ENCODE measurements at regions not wholly inside any gene's neighbourhood (a gene's known extent, or its start where the extent isn't known, plus 50 kb on each side); places are given as distances from the start of the nearest gene placed in this dataset.
"Not testable (repeated sequence)": the region's sequence is repeated elsewhere in the genome, so short reads cannot be mapped to it uniquely, and the experiment has no call there.

DNA sequence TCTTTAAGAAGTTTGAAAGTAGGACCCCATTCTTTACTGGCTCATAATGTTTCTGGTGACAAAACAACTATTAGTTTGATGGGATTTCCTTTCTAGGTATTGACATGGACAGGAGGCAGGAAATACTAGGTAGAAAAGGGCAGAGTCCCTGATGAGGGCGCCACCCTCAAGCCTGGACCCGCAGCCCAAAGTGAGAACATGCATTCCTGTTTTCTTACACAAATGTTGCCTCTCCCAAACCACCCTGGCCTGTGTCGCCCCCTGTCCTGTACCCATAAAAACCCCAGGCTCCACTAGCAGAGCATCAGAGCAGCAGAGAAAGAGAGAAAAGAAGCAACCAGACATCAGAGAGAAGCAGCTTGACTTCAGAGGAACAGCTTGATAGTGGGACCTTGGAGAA, 1055.2 kb upstream of the POT1 start:
- no peak for DNase-seq (ENCODE audit: low spot score)

DNA sequence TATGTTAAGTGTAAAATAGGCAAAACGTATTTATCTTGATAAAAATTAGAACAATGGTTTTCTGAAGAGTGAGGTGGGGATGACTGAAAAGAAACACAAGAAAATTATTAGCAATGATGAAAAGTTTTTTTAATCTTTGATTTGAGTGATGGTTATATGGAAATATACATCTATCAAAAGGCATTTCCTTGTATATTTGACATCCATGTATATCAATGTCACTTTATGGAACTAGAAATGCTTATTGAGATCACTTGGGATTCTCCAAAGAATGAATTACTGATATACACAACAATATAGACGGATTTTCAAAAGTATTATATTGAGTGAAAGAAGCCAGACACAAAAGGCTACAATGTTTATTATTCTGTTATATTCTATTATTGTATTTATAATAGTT, 1042.0 kb upstream of the POT1 start:
- DNase-seq (ENCODE audit: low spot score) = no peak

DNA sequence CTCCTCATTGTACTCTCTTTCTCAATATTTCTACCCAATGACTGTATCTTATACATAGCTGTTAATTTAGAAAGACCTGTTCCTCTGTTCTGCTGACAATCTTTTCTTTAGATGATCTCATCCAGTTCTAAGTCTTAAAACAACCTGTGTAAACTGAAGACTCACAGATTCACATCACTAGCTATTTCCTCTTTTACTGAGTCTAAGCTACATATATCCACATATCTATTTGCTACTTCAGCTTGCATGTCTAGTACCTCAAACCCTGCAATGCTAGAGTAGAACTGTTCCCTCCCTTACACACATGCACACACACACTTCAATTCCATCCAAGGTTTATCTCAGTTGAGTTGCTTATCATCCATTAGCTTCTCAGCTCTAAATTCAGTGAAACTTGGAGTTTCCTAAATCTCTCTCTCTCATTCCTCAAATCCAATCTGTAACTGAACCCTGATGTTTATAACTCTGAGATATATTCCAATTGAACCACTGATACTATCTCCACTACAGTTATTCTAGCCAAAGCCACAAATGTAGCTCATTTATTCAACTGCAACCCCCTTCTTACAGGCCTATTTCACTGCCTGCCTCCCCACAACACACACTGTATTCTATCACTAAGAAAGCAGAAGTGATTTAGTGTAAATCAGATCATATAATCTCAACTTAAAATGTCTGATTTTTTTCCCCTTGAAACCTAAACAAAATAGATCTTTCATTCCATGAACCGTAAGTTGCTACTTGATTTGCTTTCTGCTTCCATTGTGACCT, 1036.8 kb upstream of the POT1 start:
- DNase-seq (ENCODE audit: low spot score) = no peak

DNA sequence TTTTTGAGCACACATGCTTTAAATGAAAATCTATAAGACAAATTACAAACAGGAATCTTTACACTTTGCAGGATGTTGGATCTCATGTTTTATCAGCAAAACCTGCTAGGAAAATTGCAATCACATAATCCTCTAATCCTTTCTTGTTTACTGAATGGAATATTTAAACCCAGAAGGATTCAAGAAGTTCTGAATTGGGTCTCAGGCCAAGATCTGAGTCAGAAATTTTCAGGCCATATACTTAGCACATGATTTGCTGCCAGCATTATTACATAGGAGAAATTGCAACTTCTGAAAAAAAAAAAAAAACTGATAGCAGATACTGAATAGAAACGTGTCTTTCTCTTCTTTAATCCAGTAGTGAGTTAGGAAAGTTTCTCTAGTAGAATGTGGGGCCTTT, 1005.3 kb upstream of the POT1 start:
- DNase-seq (ENCODE audit: low spot score) = no peak

DNA sequence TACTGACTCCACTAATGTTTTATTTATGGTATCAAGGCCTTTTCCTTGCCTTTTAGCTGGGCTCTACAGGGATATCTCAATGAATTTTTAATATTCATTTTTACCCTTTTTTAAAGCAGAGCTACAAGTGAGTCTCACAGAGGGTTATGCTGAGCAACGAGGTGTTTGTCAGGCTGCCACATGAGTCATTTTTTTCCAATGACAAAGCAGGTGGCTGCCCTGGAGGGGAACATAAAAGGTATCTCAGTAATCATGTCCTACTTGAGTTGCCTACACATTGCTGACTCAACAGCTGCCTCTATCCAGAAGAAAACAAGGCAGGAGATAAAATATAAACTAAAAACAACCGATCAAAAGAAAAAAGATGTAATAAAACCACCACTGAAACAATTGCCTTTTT, 1004.9 kb upstream of the POT1 start:
- no peak for DNase-seq (ENCODE audit: low spot score)

DNA sequence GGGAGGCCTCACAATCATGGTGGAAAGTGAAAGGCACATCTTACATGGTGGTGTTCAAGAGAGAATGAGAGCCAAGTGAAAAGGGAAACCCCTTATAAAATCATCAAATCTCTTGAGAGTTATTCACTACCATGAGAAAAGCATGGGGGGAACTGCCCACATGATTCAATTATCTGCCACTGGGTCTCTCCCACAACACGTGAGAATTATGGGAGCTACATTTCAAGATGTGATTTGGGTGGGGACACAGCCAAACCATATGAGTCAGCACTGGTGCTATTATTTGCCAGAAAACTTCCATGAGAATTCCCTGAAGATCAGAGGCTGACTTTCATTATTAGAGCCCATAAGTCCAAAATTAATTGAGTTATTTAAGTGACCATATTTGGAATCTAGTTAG, 1001.2 kb upstream of the POT1 start:
- no peak for DNase-seq (ENCODE audit: low spot score)

DNA sequence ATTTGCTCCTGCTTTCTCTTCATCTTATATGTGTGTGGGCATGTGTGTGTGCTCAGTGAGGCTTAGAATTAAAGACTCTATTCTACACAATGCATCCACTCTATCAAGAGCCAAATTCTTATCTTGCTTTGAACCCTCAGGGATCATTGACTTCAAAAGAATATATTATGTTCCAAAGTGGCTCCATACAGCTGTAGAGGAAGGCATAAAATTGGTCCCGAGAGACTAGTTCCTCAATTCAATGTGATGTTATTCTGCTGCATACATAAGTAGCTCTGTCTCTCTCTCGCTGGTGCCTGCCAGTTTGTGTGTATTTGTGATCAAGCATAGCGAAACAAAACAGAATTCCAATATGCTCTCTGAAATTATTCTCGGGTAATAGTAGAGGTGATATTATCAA, 997.9 kb upstream of the POT1 start:
- DNase-seq (ENCODE audit: low spot score) = no peak

DNA sequence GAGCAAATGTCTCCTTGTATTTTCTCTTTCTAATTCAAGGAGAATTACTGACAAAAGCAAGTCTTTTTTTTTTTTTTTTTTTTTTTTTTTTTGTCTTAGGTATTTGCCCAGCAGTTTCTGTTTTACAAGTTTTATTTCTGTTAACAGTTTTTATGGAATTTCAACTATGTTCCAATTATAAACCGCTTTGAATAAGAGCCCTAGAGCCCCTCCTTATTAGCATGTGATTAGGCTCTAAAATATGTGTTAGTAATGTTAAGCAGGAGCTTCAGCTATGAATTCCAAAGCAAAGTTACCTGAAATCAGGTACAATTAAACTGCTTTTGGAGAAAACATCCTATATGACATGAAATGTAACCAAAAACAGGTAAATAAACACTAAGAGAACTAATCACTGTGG, 997.0 kb upstream of the POT1 start:
- no peak for DNase-seq (ENCODE audit: low spot score)

DNA sequence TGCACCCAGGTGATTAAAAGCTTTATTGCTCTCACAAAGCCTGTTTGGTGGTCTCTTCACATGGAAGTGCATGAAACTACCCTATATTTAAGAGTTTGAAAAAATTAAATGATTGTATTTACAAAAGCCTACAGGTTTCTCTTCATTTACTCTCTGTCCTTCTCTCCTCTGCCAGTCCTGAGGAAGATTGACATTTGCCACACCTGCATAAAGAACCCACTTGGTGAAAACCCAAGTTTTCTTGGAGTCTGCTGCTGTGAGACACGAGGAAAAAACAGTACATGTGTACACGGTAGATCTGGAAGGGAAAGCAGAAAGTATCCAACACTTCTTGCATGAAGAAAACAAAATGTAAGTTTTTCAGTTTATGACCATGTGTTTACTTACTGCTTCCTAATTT, 994.4 kb upstream of the POT1 start:
- DNase-seq (ENCODE audit: low spot score) = no peak

DNA sequence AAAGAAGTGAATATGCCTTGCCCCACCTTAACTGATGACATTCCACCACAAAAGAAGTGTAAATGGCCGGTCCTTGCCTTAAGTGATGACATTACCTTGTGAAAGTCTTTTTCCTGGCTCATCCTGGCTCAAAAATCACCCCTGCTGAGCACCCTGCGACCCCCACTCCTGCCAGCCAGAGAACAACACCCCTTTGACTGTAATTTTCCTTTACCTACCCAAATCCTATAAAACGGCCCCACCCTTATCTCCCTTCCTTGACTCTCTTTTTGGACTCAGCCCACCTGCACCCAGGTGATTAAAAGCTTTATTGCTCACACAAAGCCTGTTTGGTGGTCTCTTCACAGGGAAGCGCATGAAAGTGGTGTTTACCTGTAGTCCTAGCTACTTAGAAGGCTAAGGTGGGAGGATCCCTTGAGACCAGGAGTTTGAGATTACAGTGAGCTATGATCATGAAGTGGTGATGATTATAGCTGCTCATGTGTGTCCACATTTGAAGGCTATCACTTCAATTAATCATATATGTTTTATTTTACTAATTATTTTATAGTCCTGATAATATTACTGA, 985.8 kb upstream of the POT1 start:
- DNase-seq (ENCODE audit: low spot score) = not testable (repeated sequence)

DNA sequence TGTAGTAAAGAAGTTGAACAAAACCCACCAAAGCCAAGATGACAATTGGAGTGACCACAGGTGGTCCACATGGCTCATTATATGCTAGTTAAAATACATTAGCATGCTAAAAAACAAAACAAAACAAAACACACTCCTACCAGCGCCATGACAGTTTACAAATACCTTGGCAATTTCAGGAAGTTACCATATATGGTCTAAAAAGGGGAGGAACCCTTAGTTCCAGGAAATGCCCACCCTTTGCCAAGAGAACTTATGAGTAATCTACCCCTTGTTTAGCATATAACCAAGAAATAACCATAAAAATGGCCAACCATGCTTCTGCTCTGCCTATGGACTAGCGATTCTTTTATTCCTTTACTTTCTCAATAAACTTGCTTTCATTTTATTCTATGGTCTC, 979.1 kb upstream of the POT1 start:
- no peak for DNase-seq (ENCODE audit: low spot score)

DNA sequence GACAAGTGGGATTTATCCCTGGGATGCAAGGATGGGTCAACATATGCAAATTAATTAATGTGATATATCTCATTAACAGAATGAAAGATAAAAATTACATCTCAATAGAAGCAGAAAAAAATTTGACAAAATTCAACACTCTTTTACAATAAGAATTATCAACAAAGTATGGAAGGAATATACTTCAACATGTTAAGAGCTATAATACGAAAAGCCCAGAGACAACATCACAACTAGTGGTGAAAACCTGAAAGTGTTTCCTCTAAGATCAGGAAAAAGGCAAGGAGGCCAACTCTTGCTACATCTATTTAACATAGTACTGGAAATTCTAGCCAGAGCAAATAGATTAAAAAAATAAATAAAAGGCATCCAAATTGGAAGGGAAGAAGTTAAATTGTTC, 970.0 kb upstream of the POT1 start:
- no peak for DNase-seq (ENCODE audit: low spot score)

DNA sequence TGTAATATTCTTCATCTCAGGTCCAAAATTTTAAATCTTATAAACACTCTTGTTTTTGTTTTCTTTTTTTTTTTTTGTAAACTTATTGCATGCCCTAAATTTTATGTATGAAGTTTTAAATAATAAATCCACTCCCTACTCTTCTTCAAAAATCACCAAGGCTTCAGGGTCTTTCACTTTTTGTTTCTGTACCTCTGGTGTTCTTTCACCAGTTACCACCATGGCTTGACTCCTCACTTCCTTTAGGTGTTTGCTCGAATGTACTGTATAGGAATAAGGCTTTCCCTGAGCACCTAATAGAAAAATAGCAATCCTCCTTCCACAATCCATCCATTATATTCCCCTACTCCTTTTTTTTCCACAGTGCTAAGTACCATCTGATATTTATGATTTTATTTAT, 962.8 kb upstream of the POT1 start:
- no peak for DNase-seq (ENCODE audit: low spot score)

DNA sequence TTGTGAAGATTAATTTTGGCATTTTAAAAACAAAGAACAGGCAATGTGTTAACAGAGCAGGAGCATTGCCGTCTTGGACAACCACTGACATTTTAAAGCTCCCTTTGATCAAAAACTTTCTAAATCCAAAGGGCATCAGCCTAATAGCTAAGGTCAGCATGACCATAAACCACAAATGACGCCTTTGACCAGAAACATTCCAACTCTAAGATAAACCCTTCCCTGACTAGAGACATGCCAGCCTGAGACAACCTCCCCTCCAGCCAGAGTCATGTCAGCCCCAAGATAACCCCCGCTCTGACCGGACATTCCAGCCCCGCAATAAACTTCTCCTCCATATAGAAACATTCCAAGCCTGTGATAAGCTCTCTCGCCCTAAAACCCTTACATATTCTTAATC, 949.4 kb upstream of the POT1 start:
- no peak for DNase-seq (ENCODE audit: low spot score)

DNA sequence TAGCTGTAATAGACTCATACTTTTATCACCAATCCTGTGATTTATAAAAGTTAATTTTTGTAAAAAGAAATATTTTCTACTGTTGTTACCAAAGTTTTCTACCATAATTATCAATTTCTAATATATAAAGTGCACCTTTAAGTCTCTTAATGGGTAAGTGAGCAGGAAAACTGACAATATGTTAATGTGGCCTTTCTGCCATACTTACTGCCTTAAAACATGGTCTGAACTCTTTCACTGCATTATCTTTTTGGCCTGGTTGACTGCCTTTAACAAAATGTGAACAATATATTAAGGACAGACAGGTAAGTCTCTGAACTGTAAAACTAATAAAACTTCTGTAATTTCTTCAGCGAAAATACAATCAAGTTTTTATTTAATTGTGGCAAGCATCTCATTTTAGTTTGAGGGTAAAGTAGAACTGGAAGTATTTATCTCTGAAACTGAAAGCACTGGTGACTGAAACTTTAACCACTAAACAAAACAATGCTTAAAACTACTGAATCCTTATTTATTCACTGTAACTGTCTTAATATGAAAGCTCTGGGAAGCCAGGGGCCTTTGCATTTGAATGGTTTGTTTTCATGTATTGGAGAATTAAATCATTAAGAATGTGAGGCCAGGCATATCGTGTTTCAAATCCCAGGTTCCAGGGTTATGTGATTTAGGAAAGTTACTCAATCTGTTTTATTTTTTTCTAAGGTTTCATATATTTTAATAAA, 948.8 kb upstream of the POT1 start:
- DNase-seq (ENCODE audit: low spot score) = no peak

DNA sequence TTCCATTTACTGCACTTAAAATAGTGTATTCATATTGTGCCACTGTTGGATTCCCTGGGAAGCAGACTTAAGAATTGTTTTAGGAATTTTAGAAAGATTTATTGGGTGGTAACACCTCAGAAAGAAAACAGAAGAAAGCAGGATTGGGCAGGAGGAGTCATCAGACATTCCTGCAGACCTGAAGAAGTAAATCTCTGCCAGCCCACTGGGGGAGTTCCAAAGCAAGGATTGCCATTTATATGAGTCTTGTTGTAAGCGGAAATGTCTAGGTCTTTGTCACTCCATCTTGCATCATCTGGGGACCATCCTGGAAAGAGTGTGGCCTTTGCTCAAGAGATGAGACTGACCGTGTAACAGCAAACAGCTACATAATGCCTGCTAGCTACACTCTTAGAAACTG, 947.6 kb upstream of the POT1 start:
- no peak for DNase-seq (ENCODE audit: low spot score)

DNA sequence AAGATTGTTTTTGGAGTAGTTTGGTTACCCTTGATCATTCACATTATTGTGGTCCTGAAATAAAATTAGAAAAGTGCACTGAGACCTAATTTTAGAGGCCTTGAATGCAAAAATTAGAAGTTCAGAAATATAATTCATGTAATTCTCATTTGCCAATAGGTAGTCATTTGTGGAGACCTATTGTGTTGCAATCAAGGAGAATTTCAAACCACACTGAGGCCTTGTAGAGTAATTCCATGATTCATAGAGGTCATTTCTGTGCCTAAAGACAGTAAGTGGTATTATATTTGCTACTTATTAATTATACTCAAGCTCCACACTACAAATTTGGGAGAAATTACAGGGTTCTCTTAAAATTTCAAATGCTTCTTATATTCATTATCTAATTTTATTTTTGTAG, 946.8 kb upstream of the POT1 start:
- DNase-seq (ENCODE audit: low spot score) = no peak

DNA sequence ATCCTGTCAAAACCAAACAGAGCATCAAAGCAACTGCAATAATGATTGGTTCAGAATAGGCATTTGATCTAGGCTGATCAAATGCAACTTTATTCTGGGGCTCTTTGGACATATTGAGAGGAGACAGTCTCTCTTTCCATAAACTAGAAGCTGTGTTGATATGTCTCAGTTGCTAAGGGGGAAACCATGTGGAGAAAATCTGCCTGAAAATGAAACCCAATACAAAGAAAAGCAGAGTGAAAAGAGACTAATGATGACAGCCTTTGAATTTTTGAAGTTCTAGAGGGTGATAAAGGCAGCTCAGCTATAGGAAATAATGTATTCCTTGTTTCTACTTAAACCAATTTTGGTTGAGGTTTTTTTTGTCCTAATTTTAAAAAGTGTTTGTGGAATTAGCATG, 941.8 kb upstream of the POT1 start:
- DNase-seq (ENCODE audit: low spot score) = no peak

DNA sequence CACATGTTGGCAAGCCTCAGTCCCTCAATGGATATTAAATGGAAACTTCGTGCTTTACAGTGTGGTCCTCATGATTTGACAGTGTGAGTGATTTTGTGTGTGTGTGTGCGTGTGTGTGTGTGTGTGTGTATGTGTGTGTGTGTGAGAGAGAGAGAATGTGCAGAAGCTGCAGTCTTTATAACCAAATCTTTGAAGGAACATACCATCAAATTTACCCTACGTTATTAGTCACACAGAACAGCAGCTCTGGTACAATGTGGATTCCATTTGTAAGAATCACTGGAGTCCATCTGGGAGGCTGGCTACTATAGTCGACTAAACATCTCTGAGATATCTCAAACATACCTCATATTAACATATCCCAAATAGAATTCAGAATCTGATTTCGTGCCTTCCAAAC, 928.0 kb upstream of the POT1 start:
- no peak for DNase-seq (ENCODE audit: low spot score)

DNA sequence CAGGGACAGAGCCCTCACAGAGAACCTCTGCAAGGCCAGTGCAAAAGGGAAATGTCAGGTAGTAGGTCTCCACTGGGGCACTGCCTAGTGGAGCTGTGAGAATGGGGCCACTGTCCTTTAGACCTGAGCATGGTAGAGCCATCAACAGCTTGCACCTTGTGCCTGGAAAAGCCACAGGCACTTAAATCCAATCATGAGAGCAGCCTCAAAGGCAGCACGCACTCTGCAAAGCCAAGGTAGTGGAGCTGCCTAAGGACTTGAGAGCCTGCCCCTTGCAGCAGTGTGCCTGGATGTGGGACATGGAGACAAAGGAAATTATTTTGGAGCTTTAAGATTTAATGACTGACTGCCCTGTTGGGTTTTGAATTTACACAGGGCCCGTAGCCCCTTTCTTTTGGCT, 918.5 kb upstream of the POT1 start:
- DNase-seq (ENCODE audit: low spot score) = no peak

DNA sequence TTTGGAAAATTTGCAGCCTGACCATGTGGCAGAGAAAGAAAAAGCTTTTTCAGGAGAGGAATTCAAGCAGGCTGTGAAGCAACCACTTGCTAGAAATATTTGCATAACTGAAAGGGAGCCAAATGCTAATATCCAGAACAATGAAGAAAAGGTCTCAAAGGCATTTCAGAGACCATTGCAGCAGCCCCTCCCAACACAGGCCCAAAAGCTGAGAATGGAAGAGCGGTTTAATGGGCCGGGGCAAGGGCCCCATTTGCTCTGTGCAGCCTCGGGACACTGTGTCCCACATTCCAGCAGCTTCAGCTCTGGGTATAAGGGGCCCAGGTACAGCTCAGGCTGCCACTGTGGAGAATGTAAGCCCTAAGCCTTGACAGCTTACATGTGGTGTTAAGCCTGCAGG, 918.1 kb upstream of the POT1 start:
- no peak for DNase-seq (ENCODE audit: low spot score)

DNA sequence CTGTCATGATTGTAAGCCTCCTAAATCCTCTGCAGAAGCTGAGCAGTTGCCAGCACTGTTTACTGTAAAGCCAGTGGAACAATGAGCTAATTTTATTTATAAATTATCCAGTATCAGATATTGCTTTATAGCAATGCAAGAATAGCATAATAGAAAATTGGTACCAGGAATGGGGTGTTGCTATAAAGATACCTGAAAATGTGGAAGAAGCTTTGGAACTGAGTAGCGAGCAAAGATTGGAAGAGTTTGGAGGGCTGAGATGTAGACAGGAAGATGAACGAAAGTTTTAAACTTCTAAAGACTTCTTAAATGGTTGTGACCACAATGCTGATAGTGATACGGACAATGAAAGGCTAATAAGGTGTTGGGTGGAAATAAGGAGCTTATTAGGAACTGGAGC, 917.4 kb upstream of the POT1 start:
- no peak for DNase-seq (ENCODE audit: low spot score)

DNA sequence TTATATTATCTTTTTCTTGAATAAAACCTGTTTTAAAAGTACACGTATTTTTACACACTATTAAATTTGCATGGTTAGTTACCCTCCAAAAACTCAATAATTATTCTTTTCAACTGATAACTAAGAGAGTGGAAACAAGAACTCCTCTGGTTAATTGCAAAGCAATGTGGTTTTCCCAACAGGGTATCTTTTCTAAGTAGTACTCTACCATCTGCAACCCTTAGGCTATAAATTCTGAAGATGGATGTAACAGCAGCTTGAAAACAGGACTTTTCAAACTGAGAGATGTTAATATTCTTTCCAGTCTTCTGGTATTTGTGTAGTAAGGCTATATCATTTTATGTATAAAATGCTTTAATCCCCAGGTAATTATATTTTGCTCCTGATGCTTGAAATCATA, 916.1 kb upstream of the POT1 start:
- DNase-seq (ENCODE audit: low spot score) = no peak

DNA sequence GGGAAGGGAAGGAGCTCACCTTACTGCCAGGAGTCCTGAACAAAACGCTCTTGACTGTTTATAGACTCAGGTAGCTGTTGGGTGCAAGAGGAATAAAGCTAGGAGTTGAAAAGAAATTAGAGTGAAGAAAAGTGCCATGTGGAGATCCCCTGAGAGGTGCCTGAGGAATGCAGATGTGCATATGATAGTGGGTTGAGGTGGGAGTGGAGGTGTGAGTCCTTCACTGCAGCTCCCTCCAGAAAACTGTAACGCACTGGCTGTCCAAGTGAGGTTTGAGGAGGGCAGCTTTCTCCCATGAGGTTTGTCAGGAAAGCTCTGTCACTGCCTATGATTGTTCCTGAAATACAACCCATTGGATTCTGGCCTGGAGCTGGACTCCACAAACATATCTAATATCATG, 904.8 kb upstream of the POT1 start:
- DNase-seq (ENCODE audit: low spot score) = no peak
